Left renal pelvis (tissue), 4 donors: ENCODE measurements at regions not wholly inside any gene's neighbourhood (a gene's known extent, or its start where the extent isn't known, plus 50 kb on each side); places are given as distances from the start of the nearest gene placed in this dataset.
"Not testable (repeated sequence)": the region's sequence is repeated elsewhere in the genome, so short reads cannot be mapped to it uniquely, and the experiment has no call there.

ENCODE experiments used
- DNase-seq, 4 donors: peaks; one replicate each; pipeline ENCODE4 v3.0.0-alpha.2; 2013; ENCODE audit warnings: low read depth in 4 of 4, low spot score in 3 of 4

DNA sequence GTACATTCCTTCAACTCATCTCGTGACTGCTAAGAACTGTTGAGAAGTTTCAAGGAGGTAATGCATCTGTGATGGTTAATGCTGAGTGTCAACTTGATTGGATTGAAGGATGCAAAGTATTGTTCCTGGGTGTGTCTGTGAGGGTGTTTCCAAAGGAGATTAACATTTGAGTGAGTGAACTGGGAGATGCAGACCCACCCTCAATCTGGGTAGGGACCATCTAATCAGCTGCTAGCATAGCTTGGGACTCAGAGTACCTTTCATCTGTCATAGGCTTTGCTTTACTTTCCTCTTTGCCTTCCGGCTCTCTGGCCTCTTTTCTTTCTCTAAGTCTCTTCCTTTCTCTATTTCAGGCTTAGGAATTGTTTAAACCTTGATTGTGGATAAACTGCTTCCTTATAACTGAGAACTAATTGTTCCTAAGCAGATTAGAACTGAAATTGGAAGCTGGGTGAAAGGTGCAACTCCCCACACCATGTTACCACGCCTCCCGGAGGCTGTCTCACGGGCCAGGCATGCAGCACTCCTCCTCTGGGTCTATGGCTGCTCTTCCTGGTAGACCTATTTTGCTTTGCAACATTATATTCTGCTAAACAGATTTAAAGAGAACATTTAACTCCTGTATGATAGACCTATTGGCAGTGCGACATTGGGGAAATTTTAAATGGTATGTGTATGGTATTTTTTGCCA is 298.2 kb downstream of the CCSER2 start:
- no peak for DNase-seq

DNA sequence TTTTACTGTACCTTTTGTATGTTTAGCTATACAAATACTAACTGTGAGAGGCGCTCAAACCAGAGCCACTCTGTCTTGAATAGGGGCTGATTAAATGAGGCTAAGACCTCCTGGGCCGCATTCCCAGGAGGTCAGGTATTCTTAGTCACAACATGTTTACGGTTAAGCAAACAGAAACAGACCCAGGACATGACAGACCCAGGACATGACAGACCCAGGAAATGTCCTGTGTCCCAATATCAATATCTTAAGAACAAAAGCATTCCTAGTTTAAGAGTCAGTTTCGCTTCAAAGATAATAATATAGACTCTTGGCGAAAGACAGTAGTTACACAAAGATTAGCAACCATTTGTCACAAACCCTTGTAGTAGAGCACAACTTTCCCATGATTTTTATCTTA is 304.5 kb downstream of the CCSER2 start:
- no peak for DNase-seq

DNA sequence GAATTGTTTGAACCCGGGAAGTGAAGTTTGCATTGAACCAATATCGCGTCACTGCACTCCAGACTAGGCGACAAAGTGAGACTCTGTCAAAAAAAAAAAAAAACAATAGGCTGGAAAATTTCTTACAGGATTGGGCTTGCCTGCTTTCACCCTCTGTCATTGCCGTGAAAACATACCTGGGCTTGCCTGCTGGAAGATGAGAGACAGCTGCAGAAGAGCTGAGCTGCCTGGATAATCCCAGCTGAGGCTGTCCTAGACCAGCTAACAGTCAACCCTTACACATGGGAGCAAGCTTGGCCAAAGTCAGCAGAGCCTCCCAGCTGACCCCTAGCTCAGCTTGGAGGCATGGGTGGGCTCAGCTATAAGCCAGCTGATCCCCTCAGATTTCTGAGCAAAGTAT is 306.2 kb downstream of the CCSER2 start:
- no peak for DNase-seq

DNA sequence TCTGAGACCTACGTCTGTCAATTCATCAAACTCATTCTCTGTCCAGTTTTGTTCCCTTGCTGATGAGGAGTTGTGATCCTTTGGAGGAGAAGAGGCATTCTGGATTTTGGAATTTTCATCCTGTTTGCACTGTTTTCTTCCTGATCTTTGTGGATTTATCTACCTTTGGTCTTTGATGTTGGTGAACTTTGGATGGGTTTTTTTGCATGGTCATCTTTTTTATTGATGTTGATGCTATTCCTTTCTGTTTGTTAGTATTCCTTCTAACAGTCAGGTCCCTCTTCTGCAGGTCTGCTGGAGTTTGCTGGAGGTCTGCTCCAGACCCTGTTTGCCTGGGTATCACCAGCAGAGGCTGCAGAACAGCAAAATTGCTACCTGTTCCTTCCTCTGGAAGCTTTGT is 322.2 kb downstream of the CCSER2 start:
- DNase-seq: not testable (repeated sequence)

DNA sequence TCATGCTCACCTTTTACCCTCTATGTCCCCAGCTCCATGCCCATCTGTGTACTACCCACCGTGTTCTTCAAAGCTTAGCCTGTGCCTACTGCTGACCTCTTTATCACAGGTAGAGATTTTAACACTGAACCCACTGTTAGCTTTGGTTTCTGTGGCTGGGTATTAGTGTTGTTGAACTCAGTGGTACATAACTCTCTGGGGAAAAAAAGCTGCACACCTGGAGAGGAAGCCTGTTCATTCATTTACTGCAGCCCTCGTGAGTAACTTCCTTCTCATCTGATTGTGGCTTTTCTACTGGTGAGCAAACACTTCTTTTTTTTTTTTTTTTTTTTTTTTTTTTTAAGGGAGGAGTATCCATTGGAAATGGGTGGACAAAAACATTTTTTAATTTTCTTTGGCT is 326.3 kb downstream of the CCSER2 start:
- DNase-seq: no peak

DNA sequence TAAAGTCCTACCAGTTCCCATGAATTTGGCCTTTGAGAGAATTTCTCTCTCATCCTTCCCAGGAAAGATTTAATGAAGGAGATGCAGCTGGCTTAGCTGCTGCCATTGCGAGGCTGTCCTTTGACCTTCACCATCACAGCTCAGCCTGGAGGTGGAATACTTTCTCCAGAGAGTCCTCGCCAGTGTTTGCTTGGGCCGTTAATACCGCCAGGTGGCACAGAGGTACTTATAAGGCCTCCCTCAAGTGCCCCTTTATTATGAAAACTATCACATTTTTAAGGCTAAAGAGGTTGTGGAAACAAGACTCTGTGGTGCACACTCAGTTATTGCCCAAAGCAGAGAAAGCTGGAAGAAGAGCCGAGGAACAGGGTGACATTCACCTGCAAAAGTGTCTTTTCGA is 330.6 kb downstream of the CCSER2 start:
- DNase-seq: no peak

DNA sequence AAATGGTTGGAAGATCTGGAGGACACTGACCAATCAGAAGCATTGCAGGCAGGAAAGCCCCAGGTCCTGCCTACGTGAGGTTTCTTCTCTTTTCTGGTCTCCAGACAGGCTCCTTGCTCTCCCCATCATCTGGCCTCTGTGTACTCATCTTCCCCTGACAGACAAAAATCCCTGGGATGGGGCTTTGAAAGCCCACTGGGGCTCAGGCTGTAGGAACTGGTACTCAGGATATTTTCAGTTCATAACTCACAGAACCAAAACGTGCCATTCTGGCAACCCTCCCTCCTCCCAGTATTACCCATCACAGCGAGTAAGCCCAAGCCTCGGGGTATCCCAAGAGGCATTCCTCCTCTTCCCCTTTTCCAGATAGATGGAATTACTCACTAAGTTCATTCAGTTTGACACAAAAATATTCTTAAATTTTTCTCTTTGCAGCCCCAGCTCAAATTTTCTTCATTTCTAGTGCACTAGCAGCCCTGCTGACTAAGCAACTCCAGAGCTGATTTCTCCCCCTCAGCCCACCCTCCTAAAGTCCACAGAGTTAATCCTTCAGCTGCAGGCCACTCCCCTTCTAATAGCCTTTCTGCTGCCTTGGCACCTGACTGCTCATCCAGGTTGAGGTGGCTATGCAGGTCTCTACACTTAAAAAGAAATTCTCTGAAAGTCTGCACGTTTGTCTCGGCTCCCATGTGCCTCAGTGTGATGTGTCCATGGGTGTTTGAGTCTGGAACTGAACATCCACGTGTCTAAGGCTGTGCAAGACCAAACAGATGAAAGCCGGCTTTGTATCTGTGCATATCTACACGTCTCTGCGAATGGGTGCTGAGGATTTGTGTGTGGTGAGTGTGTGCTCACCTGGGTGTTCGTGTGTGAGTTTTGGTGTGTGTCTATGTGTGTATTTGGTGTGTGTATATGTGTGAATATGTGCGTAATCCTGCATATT is 331.4 kb downstream of the CCSER2 start:
- DNase-seq: no peak

DNA sequence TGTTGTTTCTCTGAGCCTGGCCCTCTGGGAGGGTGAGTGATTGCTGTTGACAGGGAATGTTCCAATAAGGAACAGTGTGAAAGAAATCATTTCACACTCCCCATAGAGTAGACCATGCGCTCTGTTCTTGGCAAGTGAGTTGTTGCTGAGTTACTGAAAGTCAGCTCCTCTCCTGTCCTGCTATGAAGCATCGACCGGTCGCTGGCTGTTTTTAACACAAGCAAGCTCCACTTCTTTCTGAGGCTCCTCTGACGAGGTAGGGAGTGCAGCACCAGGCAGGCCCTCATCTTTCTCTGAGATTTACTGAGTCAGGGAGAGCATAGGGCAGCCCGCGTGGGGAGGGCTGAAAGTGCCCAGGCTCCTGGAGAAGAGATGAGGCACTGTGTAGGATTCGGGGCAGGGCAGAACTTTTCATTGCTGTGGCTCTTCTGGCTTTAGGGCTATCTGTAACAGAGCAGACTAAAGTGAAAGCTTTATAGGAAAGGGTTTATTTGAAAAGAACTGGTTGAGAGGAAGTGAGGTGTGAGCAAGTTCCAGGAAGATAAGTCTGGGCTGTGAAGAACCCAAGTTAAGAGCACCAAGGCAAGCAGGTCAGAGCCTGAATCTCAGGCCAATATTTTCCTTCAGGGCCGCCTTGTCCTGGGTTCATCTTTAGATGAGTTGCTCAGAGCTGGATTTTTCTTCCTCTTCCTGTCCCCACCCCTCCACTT is 332.2 kb downstream of the CCSER2 start:
- no peak for DNase-seq

DNA sequence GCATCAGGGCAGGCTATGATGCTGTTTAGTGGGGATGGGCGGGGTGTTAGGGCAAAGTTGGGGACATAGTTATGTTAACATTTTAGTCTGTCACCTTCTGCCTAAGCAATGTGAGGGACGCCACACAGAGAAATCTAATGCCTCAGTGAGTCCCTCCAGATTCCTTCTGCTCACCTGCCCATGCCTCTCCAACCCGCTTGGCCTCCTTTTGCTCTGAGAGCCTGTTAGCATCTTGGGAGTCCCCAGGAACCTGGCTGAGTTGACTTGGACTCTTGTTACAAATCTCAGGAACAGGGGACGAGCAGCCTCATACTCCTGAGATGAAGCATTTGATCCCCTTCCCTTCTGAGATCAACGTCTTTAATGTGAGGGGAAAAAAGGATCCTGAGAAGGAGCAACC is 336.8 kb downstream of the CCSER2 start:
- DNase-seq: no peak

DNA sequence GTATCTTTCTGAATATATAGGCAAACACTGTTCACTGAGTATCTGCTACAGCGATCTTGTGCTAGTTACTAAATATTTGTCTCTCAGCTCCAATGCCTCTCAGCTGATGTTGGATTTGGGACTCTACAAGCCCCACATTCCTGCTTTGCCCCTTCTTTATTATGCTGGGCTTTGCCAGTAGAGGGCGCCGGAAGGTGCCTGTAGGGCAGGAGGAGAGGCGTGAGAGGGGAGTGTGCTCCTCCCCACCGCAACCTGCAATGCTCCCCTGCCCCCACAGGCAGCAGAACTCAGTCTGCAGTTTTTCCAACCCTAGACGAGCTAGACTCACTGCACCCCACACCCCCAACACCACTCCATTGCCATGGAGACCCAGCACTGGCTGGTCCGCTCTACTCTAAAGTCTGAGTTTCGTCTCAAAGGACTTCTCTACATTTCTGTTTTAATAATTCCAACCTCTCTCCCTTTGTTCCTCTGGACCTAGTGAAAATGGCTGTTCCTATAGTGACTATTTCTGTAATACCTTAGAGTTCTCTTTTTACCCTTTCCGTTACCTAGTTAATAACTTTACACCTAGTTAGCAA is 337.6 kb downstream of the CCSER2 start:
- no peak for DNase-seq

DNA sequence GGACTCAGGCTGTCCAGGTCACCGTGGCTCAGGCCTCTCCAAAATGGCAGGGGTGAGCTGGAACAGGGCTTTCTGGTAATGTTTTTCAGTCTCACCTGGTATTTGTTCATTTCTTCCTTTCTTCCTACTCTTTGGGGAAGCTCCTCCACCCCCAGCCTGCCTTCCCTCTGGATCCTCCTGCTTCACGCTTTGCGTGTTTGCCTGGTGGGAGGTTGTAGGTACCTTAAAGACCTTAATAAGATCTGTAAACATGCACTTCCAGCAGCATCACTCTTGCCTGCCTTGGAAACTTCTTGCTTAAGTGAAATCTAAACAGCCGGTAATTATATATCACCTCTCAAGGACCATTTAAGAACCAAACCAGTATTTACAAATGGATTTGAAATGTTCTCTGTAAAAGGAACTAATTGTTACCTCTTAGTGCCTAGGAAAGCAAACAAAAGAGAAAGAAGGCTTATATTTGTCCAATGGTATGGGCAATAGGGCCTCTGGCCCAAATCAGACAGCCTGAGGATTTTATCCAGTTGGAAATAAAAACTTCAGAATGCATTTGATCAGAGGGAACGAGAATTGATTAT is 339.9 kb downstream of the CCSER2 start:
- no peak for DNase-seq

DNA sequence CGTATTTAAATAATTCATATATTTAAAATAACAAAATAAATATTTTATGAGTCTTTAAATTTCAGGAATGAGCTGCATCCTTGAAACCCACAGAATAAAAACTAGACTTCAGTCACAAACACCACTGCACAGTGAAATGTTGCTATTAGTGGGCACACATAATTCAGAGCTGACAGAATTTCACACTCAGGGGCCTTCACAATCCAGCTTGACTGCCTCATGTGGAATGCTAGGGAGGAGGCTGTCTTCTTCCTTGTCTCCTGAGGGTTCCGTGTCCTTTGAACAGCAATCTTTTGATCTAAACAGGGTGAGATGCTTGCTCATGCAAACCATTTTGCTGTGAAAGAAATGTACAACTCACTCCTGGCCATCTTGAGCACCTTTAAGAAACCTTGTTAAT is 346.7 kb downstream of the CCSER2 start:
- no peak for DNase-seq

DNA sequence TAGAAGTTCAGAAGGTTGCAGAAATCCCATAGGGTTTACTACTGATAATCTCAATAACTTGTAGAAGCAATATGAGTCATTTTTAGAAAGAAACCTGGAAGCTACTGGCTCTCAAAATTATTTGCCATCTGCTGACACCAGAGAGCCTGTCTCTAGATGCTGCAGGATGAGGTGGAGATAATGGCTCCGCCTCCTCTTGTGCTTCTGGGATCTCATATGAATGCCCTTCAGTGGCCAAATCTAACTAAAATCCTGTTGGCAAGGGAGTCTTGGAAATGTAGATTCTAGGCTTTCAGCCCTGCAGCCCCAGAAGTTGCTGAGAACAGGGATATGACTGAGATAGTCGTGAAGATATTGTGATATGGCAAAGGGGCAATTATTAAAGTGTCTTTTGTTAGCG is 348.1 kb downstream of the CCSER2 start:
- no peak for DNase-seq

DNA sequence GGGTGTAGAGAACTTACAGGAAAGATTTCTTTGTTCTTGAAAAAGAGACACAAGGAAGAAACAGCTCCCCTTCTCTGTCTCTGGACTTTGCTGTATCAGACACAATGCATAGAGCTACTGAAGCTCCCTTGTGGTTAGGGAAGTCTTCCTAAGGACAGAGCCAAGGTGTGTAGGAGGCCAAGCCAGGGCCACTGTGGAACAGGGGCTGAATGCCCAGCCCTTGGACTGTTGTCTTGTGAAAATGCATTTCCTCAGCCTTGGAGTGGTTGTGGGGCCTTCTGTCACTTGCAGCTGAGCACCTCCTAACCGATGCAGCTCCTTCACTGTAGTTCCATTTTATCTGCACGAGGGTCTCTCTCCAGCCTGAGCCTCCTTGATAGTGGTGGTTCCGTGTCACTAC is 353.4 kb downstream of the CCSER2 start:
- DNase-seq: no peak

DNA sequence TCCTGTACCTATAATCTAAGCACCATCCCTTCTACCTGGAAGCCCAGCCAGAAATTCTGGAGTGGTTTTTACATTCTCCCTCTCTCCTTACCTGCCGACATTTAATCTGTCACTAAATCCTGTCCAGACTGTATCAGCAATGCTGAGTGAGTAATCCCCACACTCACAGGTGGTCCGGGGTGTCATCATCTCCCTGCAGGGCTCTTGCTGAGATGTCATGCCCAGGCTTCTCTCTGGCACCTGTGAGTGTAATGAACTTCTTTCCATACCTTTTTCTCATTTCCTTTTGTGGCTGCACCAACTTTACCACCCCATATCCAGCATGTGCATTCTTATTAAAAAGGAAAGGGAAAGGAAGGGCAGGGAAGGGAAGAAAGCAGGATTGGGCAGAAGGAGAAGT is 355.2 kb downstream of the CCSER2 start:
- no peak for DNase-seq

DNA sequence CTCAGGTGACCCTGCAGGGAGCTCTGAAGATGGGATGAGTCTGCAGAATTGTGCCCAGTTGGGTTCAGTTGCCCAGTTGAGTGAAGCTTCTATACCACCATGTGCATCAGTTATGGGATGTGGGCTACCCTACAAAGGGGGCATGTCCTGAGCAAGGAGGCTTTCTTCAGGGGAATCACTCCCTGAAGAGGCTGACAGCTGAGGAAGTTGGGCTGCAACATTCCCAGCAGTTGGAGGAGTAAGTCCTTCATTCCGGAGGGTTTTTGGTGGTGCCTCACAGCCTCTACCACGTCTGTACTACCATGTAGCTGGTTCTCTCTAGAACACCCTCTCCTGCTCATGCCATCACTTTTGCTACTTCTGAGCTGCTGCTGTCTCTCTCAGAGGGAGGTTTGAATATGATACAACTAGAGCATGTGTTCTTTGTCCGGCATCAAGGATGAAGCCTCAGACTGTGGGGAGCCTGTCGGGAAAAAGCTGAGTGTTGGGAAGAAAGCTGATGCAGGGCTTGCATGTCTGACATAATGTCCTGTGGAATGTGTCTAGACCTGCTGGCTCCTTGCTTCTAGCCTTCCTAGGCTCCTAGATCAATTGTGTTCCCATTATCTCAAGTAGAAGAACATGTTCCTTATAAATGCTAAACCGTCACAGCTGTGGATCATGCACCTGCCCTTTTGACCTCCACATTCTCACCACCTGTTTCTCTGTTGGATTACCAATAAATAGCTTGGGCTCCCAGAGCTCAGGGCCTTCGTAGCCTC is 355.8 kb downstream of the CCSER2 start:
- no peak for DNase-seq

DNA sequence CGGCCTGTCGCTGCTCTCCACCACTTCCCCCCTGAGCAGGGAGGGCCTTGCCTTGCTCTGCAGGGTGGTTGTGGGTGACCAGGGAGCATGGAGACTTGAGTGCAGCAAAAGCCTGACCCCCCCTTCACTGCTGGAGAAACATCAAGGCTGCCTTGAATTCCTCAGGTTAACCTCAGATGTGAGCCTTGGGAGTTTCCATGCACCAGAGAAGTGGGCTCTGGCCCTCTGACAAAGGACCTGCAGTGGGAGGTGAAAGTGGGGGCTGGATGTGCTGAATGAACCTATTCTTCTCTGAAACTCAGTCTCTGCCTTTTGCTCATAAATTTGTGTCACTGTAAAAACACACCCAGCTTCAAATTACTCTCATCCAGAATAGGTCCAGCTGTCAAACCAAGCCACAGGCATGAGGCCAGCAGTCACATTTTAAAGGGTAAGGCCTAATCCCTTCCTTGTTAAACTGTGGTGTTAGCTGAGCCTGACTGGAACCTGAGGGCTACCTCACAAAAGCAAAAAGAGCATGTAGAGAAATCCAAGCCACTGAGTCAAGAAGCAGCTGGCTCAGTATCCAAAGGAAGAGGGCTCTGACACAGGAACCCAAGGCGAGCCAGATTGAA is 356.8 kb downstream of the CCSER2 start:
- DNase-seq: no peak

DNA sequence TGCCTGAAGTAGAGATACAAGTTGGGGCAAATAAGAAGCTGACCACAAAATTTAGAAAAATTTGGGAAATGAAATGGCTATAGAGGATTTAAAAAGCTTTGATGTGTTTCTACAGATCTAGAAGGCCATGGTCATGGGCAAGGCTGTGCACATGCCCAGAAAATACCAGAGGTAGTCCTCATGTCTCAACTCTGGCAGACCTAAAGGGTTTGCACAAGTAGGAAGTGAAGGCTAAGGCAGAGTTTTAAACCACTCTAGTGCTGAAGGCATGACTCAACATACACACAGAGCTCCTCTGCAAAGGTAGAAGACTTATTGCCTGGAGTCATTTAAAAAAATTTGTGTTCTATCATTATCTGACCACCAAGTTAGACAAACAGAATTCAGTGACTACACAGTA is 364.6 kb downstream of the CCSER2 start:
- DNase-seq: no peak

DNA sequence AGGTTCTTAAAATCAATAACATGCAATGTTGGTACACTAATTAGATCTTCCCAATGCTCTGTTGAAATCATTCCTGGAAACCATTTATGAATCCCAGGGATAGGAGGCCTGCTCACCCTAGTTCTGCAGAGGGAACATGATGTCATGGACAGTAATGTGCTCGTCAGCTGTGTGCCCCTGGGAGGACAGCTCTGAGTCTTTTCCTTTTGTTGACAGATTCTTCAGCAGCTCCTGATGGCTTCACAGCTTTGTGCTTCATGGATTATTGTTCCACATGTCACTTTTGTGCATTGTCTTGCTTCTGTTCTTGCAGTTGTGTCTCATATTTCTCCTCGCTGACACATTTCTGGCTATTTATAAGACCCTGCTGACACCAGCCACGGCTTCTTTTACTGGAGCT is 367.5 kb downstream of the CCSER2 start:
- no peak for DNase-seq

DNA sequence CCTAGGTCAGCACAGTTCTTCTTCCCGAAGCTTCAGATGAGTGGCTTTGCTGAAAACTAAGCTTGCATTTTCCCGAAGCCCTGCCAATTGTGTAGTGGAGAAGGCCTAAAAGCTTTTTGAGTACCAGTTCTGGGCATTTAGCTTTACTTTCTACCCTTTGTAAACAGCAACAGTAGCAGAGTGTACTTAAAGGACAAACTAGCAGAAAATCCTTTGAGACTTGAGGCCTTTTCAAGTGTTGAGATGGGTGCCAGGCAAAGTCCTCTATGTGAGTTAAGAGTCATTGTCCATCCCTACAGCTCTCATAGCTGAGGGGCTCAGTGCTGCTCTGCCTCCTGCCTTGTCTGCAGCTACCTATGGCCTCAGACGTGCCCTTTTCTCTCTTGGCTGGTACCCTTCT is 368.2 kb downstream of the CCSER2 start:
- no peak for DNase-seq
